HepG2 (cell line): ENCODE measurements at regions not wholly inside any gene's neighbourhood (a gene's known extent, or its start where the extent isn't known, plus 50 kb on each side); places are given as distances from the start of the nearest gene placed in this dataset.

Experiments
- ATAC-seq: fragments of 200-7000 bp; cut with Tn5 transposase; 3 replicates; pipeline ENCODE4 v1.9.1; 2020; ENCODE audit warnings: mild to moderate bottlenecking, moderate library complexity
- BruUV-seq: library from RNA; stranded (reverse); fragments of 400-500 nt; replicated peaks from 2 replicates; lab custom pipeline; 2021; lab: Mats Ljungman, UMichigan
- CTCF ChIA-PET: fragments of 300-600 bp; formaldehyde crosslinking; extraction: SDS; loops from one replicate; lab custom pipeline; 2021; ENCODE audit warnings: low total read pairs, inconsistent platforms, low intra/inter-chr PET ratio; lab: Yijun Ruan, JAX
- POLR2A ChIA-PET: fragments of 350-600 bp; sonication (Branson Sonifier 250); formaldehyde crosslinking; loops from one replicate; lab custom pipeline; 2020; ENCODE audit warnings: antibody characterized with exemption, inconsistent platforms; lab: Yijun Ruan, JAX
- DNase-seq: peaks from one replicate; pipeline ENCODE4 v3.0.0-alpha.2; 2015; ENCODE audit warnings: low spot score
- FAIRE-seq: peaks from 3 replicates; lab custom pipeline; 2011; peaks lifted over from hg19 to GRCh38; lab: Jason Lieb, UNC
- H2AFZ ChIP-seq: one replicate; pipeline ENCODE4 v1.6.1; 2011; ENCODE audit warnings: low read length, inconsistent platforms
- H3K27ac ChIP-seq: fragments of 300-600 bp; 3 replicates; pipeline ENCODE4 v1.8.0; 2011; ENCODE audit warnings: mixed run types, mild to moderate bottlenecking, mixed read lengths, low read length, inconsistent platforms; ENCODE audit not compliant: insufficient read depth; ENCODE audit errors: extremely low read length
- H3K27me3 ChIP-seq, 2 experiments: fragments of 200-600 bp in 1 of 2; 2 replicates in 1 of 2; 3 replicates in 1 of 2; pipeline versions ENCODE4 v1.6.0 to v1.8.0; 2011; ENCODE audit warnings: low read length in 2 of 2, mild to moderate bottlenecking in 2 of 2, moderate library complexity in 2 of 2, inconsistent platforms in 1 of 2; ENCODE audit not compliant: insufficient read depth in 2 of 2, control insufficient read depth in 1 of 2
- H3K36me3 ChIP-seq, 2 experiments: fragments of 200-600 bp in 1 of 2; replicated peaks in 1 of 2; 2 replicates in 1 of 2; 3 replicates in 1 of 2; pipeline versions ENCODE4 v1.5.1 to v1.8.0; 2011; ENCODE audit warnings: low read length in 2 of 2, inconsistent platforms in 1 of 2; ENCODE audit not compliant: insufficient read depth in 2 of 2, control insufficient read depth in 1 of 2
- H3K4me1 ChIP-seq: 2 replicates; pipeline ENCODE4 v1.5.1; 2012; ENCODE audit warnings: low read length, inconsistent platforms; ENCODE audit not compliant: insufficient read depth
- H3K4me2 ChIP-seq: 2 replicates; pipeline ENCODE4 v1.6.0; 2011; ENCODE audit warnings: low read depth, low read length, inconsistent platforms
- H3K4me3 ChIP-seq, 3 experiments: fragments of 200-600 bp in 1 of 3; sonication (generic), shearing (Covaris generic) in 1 of 3; replicated peaks in 1 of 3; 2 replicates each; pipeline ENCODE4 v1.5.1; 2011 to 2016; ENCODE audit warnings: low read length in 3 of 3, inconsistent platforms in 2 of 3, low read depth in 2 of 3, mild to moderate bottlenecking in 2 of 3, control low read depth in 1 of 3, mixed read lengths in 1 of 3; ENCODE audit not compliant: insufficient read depth in 1 of 3
- H3K79me2 ChIP-seq: one replicate; pipeline ENCODE4 v1.6.1; 2011; ENCODE audit warnings: low read length, inconsistent platforms; ENCODE audit not compliant: insufficient read depth
- H3K9ac ChIP-seq: 2 replicates; pipeline ENCODE4 v1.6.0; 2011; ENCODE audit warnings: mild to moderate bottlenecking, low read depth, low read length, inconsistent platforms; ENCODE audit not compliant: insufficient read depth
- H3K9me3 ChIP-seq: 2 replicates; pipeline ENCODE4 v1.5.1; 2012; ENCODE audit warnings: mild to moderate bottlenecking, low read length
- H4K20me1 ChIP-seq: 2 replicates; pipeline ENCODE4 v1.6.0; 2011; ENCODE audit warnings: inconsistent platforms, mild to moderate bottlenecking, low read length, moderate library complexity; ENCODE audit not compliant: insufficient read depth
- ATAD3A ChIP-seq: sonication (generic); formaldehyde crosslinking; IDR thresholded peaks from 2 replicates; pipeline ENCODE4 v1.4.0; 2020; ENCODE audit warnings: missing genetic modification reagents
- CCDC6 ChIP-seq: sonication (generic); formaldehyde crosslinking; IDR thresholded peaks from 2 replicates; pipeline ENCODE4 v1.8.1; 2022; ENCODE audit warnings: mild to moderate bottlenecking, missing genetic modification reagents, moderate library complexity
- GABPA ChIP-seq, 2 experiments: IDR thresholded peaks; 2 replicates each; pipeline ENCODE4 v1.6.1; 2011 to 2016; ENCODE audit warnings: low read depth in 2 of 2, low read length in 1 of 2, missing biosample characterization in 1 of 2, missing genetic modification characterization in 1 of 2
- REXO4 ChIP-seq: sonication (generic); formaldehyde crosslinking; IDR thresholded peaks from 2 replicates; pipeline ENCODE4 v1.8.0; 2022; ENCODE audit warnings: missing genetic modification reagents, mild to moderate bottlenecking, borderline replicate concordance
- ZFP90 ChIP-seq: sonication (generic); formaldehyde crosslinking; IDR thresholded peaks from 2 replicates; pipeline ENCODE4 v1.8.0; 2022; ENCODE audit warnings: missing genetic modification reagents, mild to moderate bottlenecking, inconsistent platforms, borderline replicate concordance
- ZMYM2 ChIP-seq: sonication (generic); formaldehyde crosslinking; IDR thresholded peaks from 2 replicates; pipeline ENCODE4 v1.8.0; 2022; ENCODE audit warnings: mild to moderate bottlenecking, missing genetic modification reagents
- ZNF510 ChIP-seq: sonication (generic); formaldehyde crosslinking; IDR thresholded peaks from 2 replicates; pipeline ENCODE4 v1.4.0; 2020; ENCODE audit warnings: low read depth, mild to moderate bottlenecking, missing genetic modification reagents
- ZNF558 ChIP-seq: sonication (generic); formaldehyde crosslinking; IDR thresholded peaks from 2 replicates; pipeline ENCODE4 v1.9.0; 2022; ENCODE audit warnings: mild to moderate bottlenecking, missing genetic modification reagents, borderline replicate concordance
- ZNF839 ChIP-seq: sonication (generic); formaldehyde crosslinking; IDR thresholded peaks from 2 replicates; pipeline ENCODE4 v1.4.0; 2020; ENCODE audit warnings: missing genetic modification reagents, mild to moderate bottlenecking, borderline replicate concordance
- ZSCAN31 ChIP-seq: sonication (generic); formaldehyde crosslinking; IDR thresholded peaks from 2 replicates; pipeline ENCODE4 v1.5.0; 2020; ENCODE audit warnings: low read depth, mild to moderate bottlenecking, missing genetic modification reagents
- ZZZ3 ChIP-seq: sonication (generic); formaldehyde crosslinking; IDR thresholded peaks from 2 replicates; pipeline ENCODE4 v1.4.0; 2020; ENCODE audit warnings: missing genetic modification reagents, mild to moderate bottlenecking, borderline replicate concordance
- WGBS: methylation state at CpG from one replicate; pipeline ENCODE4 v1.1.6; 2017; ENCODE audit warnings: low lambda C conversion rate; 5-methylcytosine and 5-hydroxymethylcytosine counted together
- in situ Hi-C: cut with HindIII; loops from 2 replicates; pipeline ENCODE4 v1.10.0; 2017; ENCODE audit warnings: low pct_unique_long_range_greater_than_20kb; ENCODE audit not compliant: extremely low pct_ligation_motif_present
- intact Hi-C: fragments of 100-400 bp; cut with micrococcal nuclease; formaldehyde crosslinking; loops from one replicate; pipeline ENCODE4 v1.10.0; 2022; ENCODE audit not compliant: unreplicated experiment
- TF ChIP-seq, protein P1 (sequence below): IDR thresholded peaks from 2 replicates; pipeline ENCODE4 v1.4.0; 2020; ENCODE audit warnings: mild to moderate bottlenecking, missing genetic modification reagents
- TF ChIP-seq, protein P2 (sequence below): sonication (generic); formaldehyde crosslinking; IDR thresholded peaks from 2 replicates; pipeline ENCODE4 v1.9.0; 2021; ENCODE audit warnings: missing genetic modification reagents, mild to moderate bottlenecking, borderline replicate concordance

DNA sequence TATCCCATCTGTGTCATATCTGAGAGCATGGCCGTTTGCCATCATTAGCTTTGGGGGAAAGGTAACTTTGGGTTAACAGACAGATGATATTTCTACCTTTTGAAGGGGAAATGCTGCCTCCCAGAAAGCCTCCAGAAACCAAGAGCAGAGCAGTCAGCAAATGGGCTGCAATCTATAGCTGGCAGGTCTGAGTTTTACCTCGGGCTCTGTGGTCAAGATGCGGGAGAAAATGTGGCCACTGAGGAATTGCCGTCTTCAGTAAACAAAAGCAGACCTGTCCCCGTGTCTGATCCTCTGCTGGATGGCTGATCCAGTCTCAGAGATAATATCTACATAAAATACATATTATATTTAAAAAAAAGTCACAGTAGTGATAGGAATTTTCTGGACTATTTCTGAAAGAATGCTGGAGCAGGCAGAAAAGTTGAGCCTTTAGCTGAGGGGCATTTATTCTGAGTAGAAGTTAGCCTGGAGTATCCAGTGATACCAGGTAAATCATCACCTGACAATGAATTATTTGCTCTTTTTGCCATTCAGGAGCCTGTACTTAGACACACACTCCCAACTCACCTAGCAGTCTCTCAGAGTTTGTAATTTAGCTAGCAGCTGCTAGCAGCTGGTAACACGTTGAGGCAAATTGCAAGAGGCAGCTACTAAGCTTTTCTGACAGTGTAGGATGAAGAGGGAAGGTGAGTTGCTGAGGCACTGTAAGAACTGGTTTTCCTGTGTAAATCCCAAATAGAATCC lies 285.3 kb upstream of the RARB start:
- no peaks in the 10 kb centered on the region for H3K9me3 ChIP-seq
- no peak for FAIRE-seq
- no peak overlapping the region for H3K4me3 ChIP-seq
- POLR2A ChIA-PET, result no interaction called here
- TF ChIP-seq, protein P1, sequence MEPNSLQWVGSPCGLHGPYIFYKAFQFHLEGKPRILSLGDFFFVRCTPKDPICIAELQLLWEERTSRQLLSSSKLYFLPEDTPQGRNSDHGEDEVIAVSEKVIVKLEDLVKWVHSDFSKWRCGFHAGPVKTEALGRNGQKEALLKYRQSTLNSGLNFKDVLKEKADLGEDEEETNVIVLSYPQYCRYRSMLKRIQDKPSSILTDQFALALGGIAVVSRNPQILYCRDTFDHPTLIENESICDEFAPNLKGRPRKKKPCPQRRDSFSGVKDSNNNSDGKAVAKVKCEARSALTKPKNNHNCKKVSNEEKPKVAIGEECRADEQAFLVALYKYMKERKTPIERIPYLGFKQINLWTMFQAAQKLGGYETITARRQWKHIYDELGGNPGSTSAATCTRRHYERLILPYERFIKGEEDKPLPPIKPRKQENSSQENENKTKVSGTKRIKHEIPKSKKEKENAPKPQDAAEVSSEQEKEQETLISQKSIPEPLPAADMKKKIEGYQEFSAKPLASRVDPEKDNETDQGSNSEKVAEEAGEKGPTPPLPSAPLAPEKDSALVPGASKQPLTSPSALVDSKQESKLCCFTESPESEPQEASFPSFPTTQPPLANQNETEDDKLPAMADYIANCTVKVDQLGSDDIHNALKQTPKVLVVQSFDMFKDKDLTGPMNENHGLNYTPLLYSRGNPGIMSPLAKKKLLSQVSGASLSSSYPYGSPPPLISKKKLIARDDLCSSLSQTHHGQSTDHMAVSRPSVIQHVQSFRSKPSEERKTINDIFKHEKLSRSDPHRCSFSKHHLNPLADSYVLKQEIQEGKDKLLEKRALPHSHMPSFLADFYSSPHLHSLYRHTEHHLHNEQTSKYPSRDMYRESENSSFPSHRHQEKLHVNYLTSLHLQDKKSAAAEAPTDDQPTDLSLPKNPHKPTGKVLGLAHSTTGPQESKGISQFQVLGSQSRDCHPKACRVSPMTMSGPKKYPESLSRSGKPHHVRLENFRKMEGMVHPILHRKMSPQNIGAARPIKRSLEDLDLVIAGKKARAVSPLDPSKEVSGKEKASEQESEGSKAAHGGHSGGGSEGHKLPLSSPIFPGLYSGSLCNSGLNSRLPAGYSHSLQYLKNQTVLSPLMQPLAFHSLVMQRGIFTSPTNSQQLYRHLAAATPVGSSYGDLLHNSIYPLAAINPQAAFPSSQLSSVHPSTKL (CRISPR knock-in tag), result no peak
- TF ChIP-seq ZNF510, result no peak
- no peak for TF ChIP-seq ZFP90
- no peak for TF ChIP-seq GABPA (IDR thresholded peaks at IDR 0.05; ENCODE audit: low read depth, low read length)
- TF ChIP-seq GABPA (CRISPR knock-in tag; IDR thresholded peaks at IDR 0.05; ENCODE audit: low read depth), result no peak
- TF ChIP-seq, protein P2, sequence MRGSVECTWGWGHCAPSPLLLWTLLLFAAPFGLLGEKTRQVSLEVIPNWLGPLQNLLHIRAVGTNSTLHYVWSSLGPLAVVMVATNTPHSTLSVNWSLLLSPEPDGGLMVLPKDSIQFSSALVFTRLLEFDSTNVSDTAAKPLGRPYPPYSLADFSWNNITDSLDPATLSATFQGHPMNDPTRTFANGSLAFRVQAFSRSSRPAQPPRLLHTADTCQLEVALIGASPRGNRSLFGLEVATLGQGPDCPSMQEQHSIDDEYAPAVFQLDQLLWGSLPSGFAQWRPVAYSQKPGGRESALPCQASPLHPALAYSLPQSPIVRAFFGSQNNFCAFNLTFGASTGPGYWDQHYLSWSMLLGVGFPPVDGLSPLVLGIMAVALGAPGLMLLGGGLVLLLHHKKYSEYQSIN (CRISPR knock-in tag), result no peak
- TF ChIP-seq ZNF558 (CRISPR knock-in tag), result no peak
- no peak for TF ChIP-seq ATAD3A
- TF ChIP-seq CCDC6 (CRISPR knock-in tag), result no peak
- TF ChIP-seq REXO4 (CRISPR knock-in tag), result no peak
- TF ChIP-seq ZSCAN31, result no peak
- no peak for TF ChIP-seq ZNF839 (CRISPR knock-in tag)
- no peak for TF ChIP-seq ZZZ3 (CRISPR knock-in tag)
- TF ChIP-seq ZMYM2 (CRISPR knock-in tag), result no peak
- CTCF ChIA-PET, result no interaction called here
- ATAC-seq, result no peak
- no peak overlapping the region for H3K4me2 ChIP-seq
- WGBS, result 15% methylated on average over 6 of the region's 6 CpGs
- no peaks in the 10 kb centered on the region for H3K79me2 ChIP-seq
- no peak for DNase-seq
- no peak overlapping the region for H2AFZ ChIP-seq
- no peaks in the 10 kb centered on the region for H3K36me3 ChIP-seq
- no peak overlapping the region for H3K9ac ChIP-seq
- no peaks in the 10 kb centered on the region for H4K20me1 ChIP-seq
- H3K4me1 ChIP-seq, result no peaks in the 10 kb centered on the region
- no peaks in the 10 kb centered on the region; a peak in 1 of 5 replicates for H3K27me3 ChIP-seq
- BruUV-seq, result no TSS peak
- in situ Hi-C loops, result no loop called here
- intact Hi-C loops, result no loop called here
- H3K27ac ChIP-seq, result no peak overlapping the region
